ENCODE measurements at regions not wholly inside any gene's neighbourhood (a gene's known extent, or its start where the extent isn't known, plus 50 kb on each side); places are given as distances from the start of the nearest gene placed in this dataset.

DNA sequence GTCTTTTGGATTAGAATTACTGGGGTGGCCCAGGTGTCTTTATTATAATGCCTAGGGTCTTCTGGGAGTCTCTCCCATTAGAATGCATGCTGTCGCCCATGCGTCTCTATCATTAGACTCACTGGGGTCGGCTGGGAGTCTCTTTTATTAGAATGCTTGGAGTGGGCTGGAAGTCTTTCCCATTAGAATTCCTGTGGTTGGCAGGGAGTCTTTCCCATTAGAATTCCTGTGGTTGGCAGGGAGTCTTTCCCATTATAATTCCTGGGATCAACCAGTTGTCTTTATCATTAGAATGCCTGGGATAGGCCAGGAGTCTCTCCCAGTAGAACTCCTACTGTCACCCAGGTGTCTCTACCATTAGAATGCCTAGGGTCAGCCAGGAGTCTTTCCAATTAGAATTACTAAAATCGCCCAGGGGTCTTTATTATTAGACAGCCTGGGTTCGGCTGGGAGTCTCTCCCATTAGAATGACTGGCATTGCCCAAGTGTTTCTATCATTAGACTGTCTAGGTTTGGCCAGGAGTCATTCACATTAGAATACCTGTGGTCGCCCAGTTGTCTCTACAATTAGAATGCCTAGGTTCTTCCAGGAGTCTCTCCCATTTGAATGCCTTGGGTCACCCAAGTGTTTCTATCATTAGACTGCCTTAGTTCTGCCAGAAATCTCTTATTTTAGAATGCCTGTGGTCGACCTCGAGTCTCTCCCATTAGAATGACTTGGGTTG lies 1558.5 kb downstream of the UQCRFS1 start:
- TF ChIP-seq, protein P1, sequence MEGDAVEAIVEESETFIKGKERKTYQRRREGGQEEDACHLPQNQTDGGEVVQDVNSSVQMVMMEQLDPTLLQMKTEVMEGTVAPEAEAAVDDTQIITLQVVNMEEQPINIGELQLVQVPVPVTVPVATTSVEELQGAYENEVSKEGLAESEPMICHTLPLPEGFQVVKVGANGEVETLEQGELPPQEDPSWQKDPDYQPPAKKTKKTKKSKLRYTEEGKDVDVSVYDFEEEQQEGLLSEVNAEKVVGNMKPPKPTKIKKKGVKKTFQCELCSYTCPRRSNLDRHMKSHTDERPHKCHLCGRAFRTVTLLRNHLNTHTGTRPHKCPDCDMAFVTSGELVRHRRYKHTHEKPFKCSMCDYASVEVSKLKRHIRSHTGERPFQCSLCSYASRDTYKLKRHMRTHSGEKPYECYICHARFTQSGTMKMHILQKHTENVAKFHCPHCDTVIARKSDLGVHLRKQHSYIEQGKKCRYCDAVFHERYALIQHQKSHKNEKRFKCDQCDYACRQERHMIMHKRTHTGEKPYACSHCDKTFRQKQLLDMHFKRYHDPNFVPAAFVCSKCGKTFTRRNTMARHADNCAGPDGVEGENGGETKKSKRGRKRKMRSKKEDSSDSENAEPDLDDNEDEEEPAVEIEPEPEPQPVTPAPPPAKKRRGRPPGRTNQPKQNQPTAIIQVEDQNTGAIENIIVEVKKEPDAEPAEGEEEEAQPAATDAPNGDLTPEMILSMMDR (IDR thresholded peaks at IDR 0.05; ENCODE audit: extremely low read depth in 1 of 2, insufficient read depth in 1 of 2, low read depth in 1 of 2, low read length in 2 of 2) = no peak
- no peak for TF ChIP-seq POLR2A (IDR thresholded peaks at IDR 0.05; ENCODE audit: low read depth, low read length)
- TF ChIP-seq POLR2AphosphoS5 (IDR thresholded peaks at IDR 0.05; ENCODE audit: insufficient read depth, low read depth, low read length) = no peak
- TF ChIP-seq GATA2 (IDR thresholded peaks at IDR 0.05; ENCODE audit: insufficient read depth, insufficient read length, low read depth, low read length) = no peak
- no peak for TF ChIP-seq FOS (IDR thresholded peaks at IDR 0.05; ENCODE audit: borderline replicate concordance, insufficient read depth, low read length)
- no peak for TF ChIP-seq EZH2 (IDR thresholded peaks at IDR 0.05; ENCODE audit: borderline replicate concordance, low read depth, low read length, severe bottlenecking)
- TF ChIP-seq, protein P2, sequence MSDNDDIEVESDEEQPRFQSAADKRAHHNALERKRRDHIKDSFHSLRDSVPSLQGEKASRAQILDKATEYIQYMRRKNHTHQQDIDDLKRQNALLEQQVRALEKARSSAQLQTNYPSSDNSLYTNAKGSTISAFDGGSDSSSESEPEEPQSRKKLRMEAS (IDR thresholded peaks at IDR 0.05; ENCODE audit: insufficient read depth, insufficient read length) = no peak

Data from endothelial cell of umbilical vein (primary cell).